ENCODE measurements at regions not wholly inside any gene's neighbourhood (a gene's known extent, or its start where the extent isn't known, plus 50 kb on each side); places are given as distances from the start of the nearest gene placed in this dataset.

DNA sequence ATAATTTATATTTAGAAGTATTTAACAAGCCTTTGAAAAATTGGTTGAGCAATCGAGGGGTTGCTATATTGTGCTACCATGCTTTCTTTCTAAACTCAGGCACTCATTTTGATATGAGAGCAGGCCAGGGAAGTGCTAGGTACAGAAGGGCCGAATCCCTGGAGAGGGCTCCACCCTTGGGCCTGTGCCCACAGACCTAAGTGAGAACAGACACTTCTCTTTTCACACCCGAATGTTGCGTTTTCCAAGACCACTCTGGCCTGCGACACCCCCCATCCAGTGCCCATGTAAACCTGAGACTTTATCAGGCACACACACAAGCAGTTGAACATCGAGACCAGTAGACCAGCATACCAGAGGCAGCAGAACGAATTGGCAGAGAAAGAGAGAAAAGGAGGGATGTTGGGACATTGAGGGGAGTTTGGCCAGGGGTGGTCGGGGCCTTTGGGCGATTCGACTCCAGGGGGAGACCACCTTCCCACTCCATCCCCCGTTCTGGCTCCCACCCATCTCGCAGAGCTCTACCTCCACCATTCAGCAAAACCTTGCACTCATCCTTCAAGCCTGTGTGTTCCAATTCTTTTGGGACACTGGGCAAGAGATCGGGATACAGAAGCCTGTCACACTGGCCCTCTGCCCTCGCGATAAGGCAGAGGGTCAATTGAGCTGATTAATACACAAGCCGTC lies 134.8 kb downstream of the FBXO4 start:
- TF ChIP-seq, protein P1, sequence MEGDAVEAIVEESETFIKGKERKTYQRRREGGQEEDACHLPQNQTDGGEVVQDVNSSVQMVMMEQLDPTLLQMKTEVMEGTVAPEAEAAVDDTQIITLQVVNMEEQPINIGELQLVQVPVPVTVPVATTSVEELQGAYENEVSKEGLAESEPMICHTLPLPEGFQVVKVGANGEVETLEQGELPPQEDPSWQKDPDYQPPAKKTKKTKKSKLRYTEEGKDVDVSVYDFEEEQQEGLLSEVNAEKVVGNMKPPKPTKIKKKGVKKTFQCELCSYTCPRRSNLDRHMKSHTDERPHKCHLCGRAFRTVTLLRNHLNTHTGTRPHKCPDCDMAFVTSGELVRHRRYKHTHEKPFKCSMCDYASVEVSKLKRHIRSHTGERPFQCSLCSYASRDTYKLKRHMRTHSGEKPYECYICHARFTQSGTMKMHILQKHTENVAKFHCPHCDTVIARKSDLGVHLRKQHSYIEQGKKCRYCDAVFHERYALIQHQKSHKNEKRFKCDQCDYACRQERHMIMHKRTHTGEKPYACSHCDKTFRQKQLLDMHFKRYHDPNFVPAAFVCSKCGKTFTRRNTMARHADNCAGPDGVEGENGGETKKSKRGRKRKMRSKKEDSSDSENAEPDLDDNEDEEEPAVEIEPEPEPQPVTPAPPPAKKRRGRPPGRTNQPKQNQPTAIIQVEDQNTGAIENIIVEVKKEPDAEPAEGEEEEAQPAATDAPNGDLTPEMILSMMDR (IDR thresholded peaks at IDR 0.05), result no peak
- TF ChIP-seq EZH2 (IDR thresholded peaks at IDR 0.05), result no peak
